IMR-90 (cell line): ENCODE measurements at regions not wholly inside any gene's neighbourhood (a gene's known extent, or its start where the extent isn't known, plus 50 kb on each side); places are given as distances from the start of the nearest gene placed in this dataset.

ENCODE experiments used
- ATAC-seq: fragments of 200-7000 bp; cut with Tn5 transposase; 2 replicates; pipeline ENCODE4 v1.9.1; 2020; ENCODE audit warnings: low read depth, mild to moderate bottlenecking, moderate library complexity
- BruUV-seq: library from RNA; stranded (reverse); fragments of 400-500 nt; replicated peaks from 2 replicates; lab custom pipeline; 2021; lab: Mats Ljungman, UMichigan
- CTCF ChIA-PET: fragments of 300-600 bp; formaldehyde crosslinking; extraction: SDS; loops from one replicate; lab custom pipeline; 2021; ENCODE audit warnings: antibody characterized with exemption; lab: Yijun Ruan, JAX
- POLR2A ChIA-PET: fragments of 300-600 bp; sonication (Branson Sonifier 250); formaldehyde crosslinking; loops from one replicate; lab custom pipeline; 2022; ENCODE audit warnings: antibody characterized with exemption; ENCODE audit not compliant: unreplicated experiment; lab: Charles Lee
- DNase-seq: peaks from one replicate; pipeline ENCODE4 v3.0.0; 2013
- H2AFZ ChIP-seq: replicated peaks from 2 replicates; pipeline ENCODE3; 2013; ENCODE audit warnings: low read length, mild to moderate bottlenecking; ENCODE audit not compliant: poor library complexity
- H2AK5ac ChIP-seq: 2 replicates; pipeline ENCODE4 v1.6.1; 2013; ENCODE audit warnings: low read depth, low read length, inconsistent platforms
- H2AK9ac ChIP-seq: replicated peaks from 2 replicates; pipeline ENCODE3; 2013; ENCODE audit warnings: mild to moderate bottlenecking, low read depth, low read length, moderate library complexity; ENCODE audit not compliant: poor library complexity
- H2BK120ac ChIP-seq: 2 replicates; pipeline ENCODE4 v1.6.1; 2013; ENCODE audit warnings: low read depth, low read length, inconsistent platforms
- H2BK15ac ChIP-seq: 3 replicates; pipeline ENCODE4 v1.6.1; 2013; ENCODE audit warnings: low read depth, low read length, inconsistent platforms
- H2BK20ac ChIP-seq: 2 replicates; pipeline ENCODE4 v1.6.1; 2013; ENCODE audit warnings: low read depth, mild to moderate bottlenecking, inconsistent platforms, low read length, moderate library complexity
- H2BK5ac ChIP-seq: 2 replicates; pipeline ENCODE4 v1.6.1; 2013; ENCODE audit warnings: mild to moderate bottlenecking, low read depth, low read length, inconsistent platforms; ENCODE audit not compliant: poor library complexity, severe bottlenecking
- H3K14ac ChIP-seq: replicated peaks from 2 replicates; pipeline ENCODE4 v1.6.1; 2013; ENCODE audit warnings: low read depth, low read length, inconsistent platforms
- H3K18ac ChIP-seq: 2 replicates; pipeline ENCODE4 v1.6.1; 2013; ENCODE audit warnings: low read depth, low read length, control low read depth
- H3K23ac ChIP-seq: 2 replicates; pipeline ENCODE4 v1.6.1; 2013; ENCODE audit warnings: low read depth, low read length, inconsistent platforms
- H3K27ac ChIP-seq: 2 replicates; pipeline ENCODE4 v1.5.1; 2013; ENCODE audit warnings: mild to moderate bottlenecking, control low read depth, low read length; ENCODE audit not compliant: insufficient read depth
- H3K27me3 ChIP-seq: 2 replicates; pipeline ENCODE4 v1.6.1; 2013; ENCODE audit warnings: low read length; ENCODE audit not compliant: control insufficient read depth, insufficient read depth
- H3K36me3 ChIP-seq: 2 replicates; pipeline ENCODE4 v1.6.1; 2013; ENCODE audit warnings: low read length, mixed read lengths; ENCODE audit not compliant: control insufficient read depth, insufficient read depth
- H3K4ac ChIP-seq: 2 replicates; pipeline ENCODE4 v1.6.1; 2013; ENCODE audit warnings: low read depth, low read length, inconsistent platforms
- H3K4me1 ChIP-seq: 2 replicates; pipeline ENCODE4 v1.6.1; 2013; ENCODE audit warnings: low read length, mixed read lengths; ENCODE audit not compliant: control insufficient read depth, insufficient read depth
- H3K4me2 ChIP-seq: 2 replicates; pipeline ENCODE4 v1.6.1; 2013; ENCODE audit warnings: low read depth, mild to moderate bottlenecking, control low read depth, low read length, moderate library complexity
- H3K4me3 ChIP-seq: 2 replicates; pipeline ENCODE4 v1.5.1; 2013; ENCODE audit warnings: low read depth, mild to moderate bottlenecking, control low read depth, low read length, moderate library complexity; ENCODE audit not compliant: insufficient read depth
- H3K56ac ChIP-seq: 2 replicates; pipeline ENCODE4 v1.6.1; 2013; ENCODE audit warnings: low read length, inconsistent platforms; ENCODE audit not compliant: insufficient read depth; ENCODE audit errors: extremely low read depth
- H3K79me1 ChIP-seq, 2 experiments: 2 replicates each; pipeline ENCODE4 v1.6.1; 2013; ENCODE audit warnings: low read length in 2 of 2, inconsistent platforms in 1 of 2, low read depth in 1 of 2
- H3K9ac ChIP-seq: 2 replicates; pipeline ENCODE4 v1.6.1; 2013; ENCODE audit warnings: low read depth, low read length, control low read depth
- H3K9me1 ChIP-seq: 2 replicates; pipeline ENCODE4 v1.6.1; 2013; ENCODE audit warnings: low read length, inconsistent platforms; ENCODE audit not compliant: insufficient read depth
- H3K9me3 ChIP-seq: 2 replicates; pipeline ENCODE4 v1.6.1; 2013; ENCODE audit warnings: low read length; ENCODE audit not compliant: control insufficient read depth, insufficient read depth
- H4K20me1 ChIP-seq: 2 replicates; pipeline ENCODE4 v1.6.1; 2013; ENCODE audit warnings: low read length, inconsistent platforms; ENCODE audit not compliant: insufficient read depth
- H4K5ac ChIP-seq: 2 replicates; pipeline ENCODE4 v1.6.1; 2013; ENCODE audit warnings: mild to moderate bottlenecking, low read depth, low read length, control low read depth
- H4K8ac ChIP-seq, 2 experiments: 2 replicates each; pipeline ENCODE4 v1.6.1; 2013; ENCODE audit warnings: low read depth in 2 of 2, low read length in 2 of 2, control low read depth in 1 of 2, inconsistent platforms in 1 of 2
- H4K91ac ChIP-seq: 2 replicates; pipeline ENCODE4 v1.6.1; 2013; ENCODE audit warnings: low read depth, low read length, inconsistent platforms; ENCODE audit not compliant: insufficient read depth
- CEBPB ChIP-seq: IDR thresholded peaks from 2 replicates; pipeline ENCODE4 v1.6.1; 2012; ENCODE audit warnings: low read depth, low read length, improper control_type of control experiment
- FOS ChIP-seq: fragments of 150-350 bp; IDR thresholded peaks from 2 replicates; pipeline ENCODE4 v1.6.1; 2016; ENCODE audit warnings: low read depth, low read length
- MAZ ChIP-seq: IDR thresholded peaks from 2 replicates; pipeline ENCODE4 v1.6.1; 2012; ENCODE audit warnings: low read depth, mild to moderate bottlenecking, low read length, improper control_type of control experiment, moderate library complexity, borderline replicate concordance
- MXI1 ChIP-seq: IDR thresholded peaks from 2 replicates; pipeline ENCODE4 v1.6.1; 2012; ENCODE audit warnings: low read depth, mild to moderate bottlenecking, low read length, moderate library complexity, borderline replicate concordance
- NFE2L2 ChIP-seq: fragments of 150-350 bp; IDR thresholded peaks from 2 replicates; pipeline ENCODE4 v1.6.1; 2016; ENCODE audit warnings: low read depth, mild to moderate bottlenecking, low read length
- RFX5 ChIP-seq: IDR thresholded peaks from 2 replicates; pipeline ENCODE4 v1.8.0; 2012; ENCODE audit warnings: low read depth, mild to moderate bottlenecking, low read length, moderate library complexity
- WGBS, 2 experiments: methylation state at CpG; one replicate each; pipeline versions ENCODE4 v1.1.5 to v1.1.7; 2013; ENCODE audit warnings: missing lambda C conversion rate in 2 of 2; ENCODE audit not compliant: insufficient read length in 1 of 2; ENCODE audit errors: extremely low coverage in 2 of 2; 5-methylcytosine and 5-hydroxymethylcytosine counted together
- dilution Hi-C: fragments of 300-500 bp; cut with HindIII; formaldehyde crosslinking; loops from one replicate; pipeline ENCODE4 v1.14.3; 2018; ENCODE audit warnings: low sequenced_read_pairs; ENCODE audit not compliant: unreplicated experiment
- in situ Hi-C: fragments of 300-500 bp; cut with MboI; formaldehyde crosslinking; loops from 3 replicates; pipeline ENCODE4 v1.14.3; 2019; ENCODE audit warnings: low sequenced_read_pairs, inconsistent platforms, mixed read lengths
- intact Hi-C: fragments of 100-400 bp; cut with micrococcal nuclease; formaldehyde crosslinking; loops from 2 replicates; pipeline ENCODE4 v1.10.0; 2022
- TF ChIP-seq, protein P1 (sequence below): fragments of 150-350 bp; IDR thresholded peaks from 2 replicates; pipeline ENCODE4 v1.6.1; 2017; ENCODE audit warnings: mild to moderate bottlenecking, antibody characterized with exemption, low read length, low read depth

DNA sequence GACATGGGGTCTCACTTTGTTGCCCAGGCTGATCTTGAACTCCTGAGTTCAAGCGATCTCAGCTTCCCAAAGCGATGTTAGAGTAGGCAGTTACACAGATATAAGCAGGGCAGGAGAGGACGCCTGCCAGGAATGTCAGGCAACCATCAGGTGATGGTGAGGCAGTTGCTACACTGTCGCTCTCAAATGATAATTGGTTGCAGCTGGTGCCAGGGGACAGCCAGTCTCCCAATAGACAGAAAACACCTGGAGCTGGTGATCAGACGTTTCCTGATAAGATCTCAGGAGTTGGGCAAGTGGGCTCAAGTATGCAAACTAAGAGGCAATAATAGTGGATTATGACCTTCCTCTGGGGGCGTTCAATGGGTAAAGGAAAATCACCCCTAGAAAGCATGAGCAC is 163.1 kb upstream of the RGPD4 start:
- Histone ChIP-seq H4K8ac (no peak overlapping the region), H3K23ac (no peak overlapping the region), H3K18ac (no peak overlapping the region), H3K27ac (no peak overlapping the region), H3K9me1 (no peaks in the 10 kb centered on the region), H3K9me3 (no peaks in the 10 kb centered on the region), H2AK9ac (no peak overlapping the region), H3K4me3 (no peak overlapping the region), H4K91ac (no peak overlapping the region), H3K27me3 (no peaks in the 10 kb centered on the region), H3K4ac (no peak overlapping the region), H3K56ac (no peak overlapping the region), H4K20me1 (no peaks in the 10 kb centered on the region), H2BK20ac (no peak overlapping the region), H3K9ac (no peak overlapping the region), H2BK5ac (no peak overlapping the region), H3K4me2 (no peak overlapping the region), H2AFZ (no peak overlapping the region), H3K79me1 (no peaks in the 10 kb centered on the region), H3K14ac (no peak overlapping the region), H3K36me3 (no peaks in the 10 kb centered on the region), H2BK15ac (no peak overlapping the region), H3K4me1 (no peaks in the 10 kb centered on the region), H2BK120ac (no peak overlapping the region), H4K5ac (no peak overlapping the region), H2AK5ac (no peak overlapping the region)
- 10% methylated on average over 3 of the region's 6 CpGs; no CpG with 5 or more reads in 1 of the 2 experiments for WGBS, 2 experiments
- TF ChIP-seq NFE2L2, result no peak
- no peak for TF ChIP-seq FOS
- TF ChIP-seq MAZ, result no peak
- no peak for TF ChIP-seq RFX5
- TF ChIP-seq CEBPB, result no peak
- TF ChIP-seq, protein P1, sequence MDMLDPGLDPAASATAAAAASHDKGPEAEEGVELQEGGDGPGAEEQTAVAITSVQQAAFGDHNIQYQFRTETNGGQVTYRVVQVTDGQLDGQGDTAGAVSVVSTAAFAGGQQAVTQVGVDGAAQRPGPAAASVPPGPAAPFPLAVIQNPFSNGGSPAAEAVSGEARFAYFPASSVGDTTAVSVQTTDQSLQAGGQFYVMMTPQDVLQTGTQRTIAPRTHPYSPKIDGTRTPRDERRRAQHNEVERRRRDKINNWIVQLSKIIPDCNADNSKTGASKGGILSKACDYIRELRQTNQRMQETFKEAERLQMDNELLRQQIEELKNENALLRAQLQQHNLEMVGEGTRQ, result no peak
- TF ChIP-seq MXI1, result no peak
- ChIA-PET POLR2A (no interaction called here), CTCF (no interaction called here)
- in situ Hi-C loops, result no loop called here
- intact Hi-C loops, result no loop called here
- no TSS peak for BruUV-seq
- dilution Hi-C loops, result no loop called here
- ATAC-seq, result no peak
- no peak for DNase-seq
